ENCODE measurements at regions not wholly inside any gene's neighbourhood (a gene's known extent, or its start where the extent isn't known, plus 50 kb on each side); places are given as distances from the start of the nearest gene placed in this dataset.

GRCh38 chr12:17142856-17143255 lies 536.9 kb upstream of the LMO3 start:
- H3K27me3 Mint-ChIP-seq (ENCODE audit: low read depth), result no peaks in the 10 kb centered on the region
- no peak for ATAC-seq
- H3K36me3 Mint-ChIP-seq, result no peaks in the 10 kb centered on the region
- no peak for DNase-seq (ENCODE audit: low spot score)
- TF ChIP-seq ZSCAN18 (CRISPR knock-in tag; IDR thresholded peaks at IDR 0.05) (no peak), MLX (CRISPR knock-in tag; IDR thresholded peaks at IDR 0.05) (no peak), NFATC4 (CRISPR knock-in tag; IDR thresholded peaks at IDR 0.05) (no peak), ZNF425 (CRISPR knock-in tag; conservative IDR thresholded peaks at IDR 0.05) (no peak), SP1 (CRISPR knock-in tag; conservative IDR thresholded peaks at IDR 0.05) (no peak), E2F5 (CRISPR knock-in tag; IDR thresholded peaks at IDR 0.05) (no peak), KAT7 (CRISPR knock-in tag; IDR thresholded peaks at IDR 0.05; ENCODE audit: borderline replicate concordance) (no peak)
- ChIA-PET CTCF (no interaction called here), POLR2A (no interaction called here)
- H3K4me1 Mint-ChIP-seq, result no peaks in the 10 kb centered on the region
- H3K4me3 Mint-ChIP-seq, result no peak overlapping the region
- no peak overlapping the region for H3K27ac Mint-ChIP-seq
- H3K9me3 Mint-ChIP-seq, result no peaks in the 10 kb centered on the region

- H3K36me3 Mint-ChIP-seq, result no peaks in the 10 kb centered on the region
- ChIA-PET CTCF (no interaction called here), POLR2A (no interaction called here)
- no peaks in the 10 kb centered on the region; the same call in 1 of the 2 replicates for H3K27me3 Mint-ChIP-seq (ENCODE audit: low read depth)
- ATAC-seq (no peak), DNase-seq (ENCODE audit: low spot score) (no peak)
- no peak overlapping the region for H3K4me3 Mint-ChIP-seq
- H3K4me1 Mint-ChIP-seq, result no peaks in the 10 kb centered on the region
- H3K27ac Mint-ChIP-seq, result no peak overlapping the region
- H3K9me3 Mint-ChIP-seq, result no peaks in the 10 kb centered on the region
- TF ChIP-seq AR (CRISPR knock-in tag; IDR thresholded peaks at IDR 0.05) (no peak), ZNF532 (CRISPR knock-in tag; IDR thresholded peaks at IDR 0.05; ENCODE audit: borderline replicate concordance) (no peak), ARID4B (CRISPR knock-in tag; IDR thresholded peaks at IDR 0.05; ENCODE audit: borderline replicate concordance) (no peak), ZNF281 (CRISPR knock-in tag; IDR thresholded peaks at IDR 0.05) (no peak), OVOL2 (CRISPR knock-in tag; IDR thresholded peaks at IDR 0.05; ENCODE audit: borderline replicate concordance) (no peak), ESRRA (CRISPR knock-in tag; IDR thresholded peaks at IDR 0.05; ENCODE audit: borderline replicate concordance) (no peak)
Measured at GRCh38 chr12:17139931-17140330, 534.0 kb upstream of the LMO3 start.
